TTC549 (cell line): ENCODE measurements at regions not wholly inside any gene's neighbourhood (a gene's known extent, or its start where the extent isn't known, plus 50 kb on each side); places are given as distances from the start of the nearest gene placed in this dataset.

Experiments used
- FAIRE-seq: peaks from 2 replicates; lab custom pipeline; 2012; peaks lifted over from hg19 to GRCh38; lab: Jason Lieb, UNC

DNA sequence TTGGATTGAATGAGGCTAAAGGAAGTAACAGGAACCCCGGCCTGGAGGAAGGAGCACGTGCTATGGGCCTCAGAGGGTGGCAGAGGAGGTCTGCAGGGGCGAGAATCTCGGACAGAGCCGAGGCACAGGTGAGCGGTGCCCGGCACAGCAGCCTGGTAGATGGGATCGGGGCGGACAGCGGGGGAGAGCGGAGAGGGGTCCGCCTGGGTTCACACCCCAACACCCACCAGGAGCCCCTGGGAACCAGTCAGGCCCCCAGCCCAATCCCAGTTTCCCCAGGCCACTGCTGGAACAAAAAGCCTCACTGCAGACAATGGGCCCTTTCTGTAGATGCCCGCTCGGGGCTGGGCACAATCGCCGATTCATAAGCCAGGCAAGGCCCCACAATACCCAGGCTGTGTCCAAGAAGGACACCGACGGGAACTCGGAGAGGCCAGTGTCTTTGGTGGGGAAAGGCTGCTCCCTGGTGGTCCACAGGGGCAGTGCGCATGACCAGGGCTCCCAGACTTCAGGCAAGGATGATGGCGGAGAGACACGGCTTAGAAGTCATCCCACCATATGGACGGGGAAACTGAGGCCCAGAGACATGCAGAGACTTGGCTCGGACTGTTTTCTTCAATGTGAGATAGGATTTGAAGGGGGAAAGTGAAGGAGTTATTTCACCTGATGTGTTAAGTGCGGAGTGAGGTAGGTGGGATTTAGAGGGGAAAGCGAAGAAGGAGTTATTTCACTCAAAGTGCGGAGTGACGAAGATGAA, 106.9 kb upstream of the GPR26 start:
- peak; percentile 9 for FAIRE-seq

DNA sequence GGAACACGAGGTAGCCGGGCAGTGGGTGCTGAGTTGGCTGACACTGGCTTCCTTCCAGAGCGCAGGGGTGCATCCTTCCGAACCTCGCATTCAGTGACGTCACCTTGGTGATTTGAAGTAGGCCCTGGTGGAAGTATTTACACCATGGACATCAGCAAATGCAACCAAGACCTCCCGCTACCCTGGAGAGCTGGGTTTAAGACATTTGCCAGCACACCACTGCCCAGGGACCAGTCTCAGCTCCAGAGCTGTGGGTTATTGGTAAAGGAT, 106.4 kb upstream of the GPR26 start:
- no peak for FAIRE-seq

DNA sequence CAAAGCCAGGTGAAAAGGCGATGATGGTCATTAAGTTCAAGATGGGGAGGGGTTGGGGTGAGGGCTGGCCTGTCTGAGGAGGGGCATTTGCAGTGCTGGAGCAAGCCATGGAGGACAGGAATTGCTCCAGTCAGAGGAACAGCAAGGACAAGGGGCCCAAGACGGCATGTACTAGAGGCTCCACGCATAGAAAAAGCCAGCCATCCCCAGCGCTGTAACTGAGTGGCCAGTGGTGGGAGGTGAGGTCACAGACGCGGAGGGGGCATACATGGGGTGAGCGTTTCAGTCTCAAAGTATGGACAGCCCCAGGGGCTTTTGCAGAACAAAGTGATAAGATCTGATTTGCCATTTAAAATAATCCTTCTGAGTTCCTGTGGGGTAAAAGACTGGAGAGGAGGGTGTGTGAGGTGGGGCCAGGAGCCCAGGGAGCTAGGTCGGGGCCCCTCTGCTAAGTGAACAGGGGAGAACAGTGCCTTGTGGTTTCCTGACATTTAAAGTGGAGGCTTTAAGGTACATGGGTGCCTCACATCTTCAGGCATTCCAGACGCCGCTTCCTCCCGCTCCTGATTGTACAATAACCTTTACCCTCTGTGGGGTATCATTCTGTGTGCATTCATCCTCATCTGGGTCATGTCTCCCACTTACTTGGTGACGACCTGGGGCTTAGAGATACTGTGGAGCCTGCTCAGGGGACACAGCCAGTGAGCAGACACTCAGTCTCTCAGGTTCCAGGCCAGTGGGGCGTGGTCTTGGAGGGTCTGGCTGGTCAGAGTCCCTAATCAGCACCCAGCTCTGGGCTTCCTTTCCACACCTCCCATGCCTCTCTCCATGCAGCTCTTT, 105.6 kb upstream of the GPR26 start:
- no peak for FAIRE-seq

DNA sequence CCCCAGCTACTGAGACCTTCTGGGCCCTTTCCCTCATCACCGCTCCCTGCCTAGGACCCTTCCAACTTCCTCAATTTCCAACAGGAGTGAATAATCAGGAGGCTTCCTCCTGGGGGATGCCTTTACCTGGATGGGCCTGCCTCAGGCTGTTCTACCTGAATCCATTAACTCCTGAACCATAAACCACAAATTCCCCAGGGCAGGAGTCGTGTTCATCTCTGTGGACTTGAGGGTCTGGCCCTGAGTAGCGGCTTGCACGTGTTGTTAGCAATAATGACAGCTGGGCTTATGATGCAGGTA, 105.1 kb upstream of the GPR26 start:
- FAIRE-seq: no peak

DNA sequence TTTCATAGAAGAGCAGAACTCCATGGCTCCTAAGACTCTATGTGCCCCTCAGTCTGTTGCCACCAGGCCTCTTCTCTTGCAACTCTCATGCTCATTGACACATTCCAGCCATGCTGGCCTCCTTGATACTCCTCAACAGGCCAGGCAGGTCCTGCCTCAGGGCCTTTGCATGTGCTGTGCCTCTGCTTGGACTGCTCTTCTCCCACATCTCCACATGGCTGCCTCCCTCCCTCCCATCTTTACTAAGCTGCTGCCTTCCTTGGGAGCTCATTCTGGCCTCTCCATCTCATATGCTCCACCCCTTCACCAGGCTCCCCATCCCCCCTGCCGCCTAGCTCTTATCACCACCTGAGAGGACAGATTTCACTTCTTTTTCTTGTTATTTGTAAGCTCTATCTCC, 103.8 kb upstream of the GPR26 start:
- FAIRE-seq: no peak

DNA sequence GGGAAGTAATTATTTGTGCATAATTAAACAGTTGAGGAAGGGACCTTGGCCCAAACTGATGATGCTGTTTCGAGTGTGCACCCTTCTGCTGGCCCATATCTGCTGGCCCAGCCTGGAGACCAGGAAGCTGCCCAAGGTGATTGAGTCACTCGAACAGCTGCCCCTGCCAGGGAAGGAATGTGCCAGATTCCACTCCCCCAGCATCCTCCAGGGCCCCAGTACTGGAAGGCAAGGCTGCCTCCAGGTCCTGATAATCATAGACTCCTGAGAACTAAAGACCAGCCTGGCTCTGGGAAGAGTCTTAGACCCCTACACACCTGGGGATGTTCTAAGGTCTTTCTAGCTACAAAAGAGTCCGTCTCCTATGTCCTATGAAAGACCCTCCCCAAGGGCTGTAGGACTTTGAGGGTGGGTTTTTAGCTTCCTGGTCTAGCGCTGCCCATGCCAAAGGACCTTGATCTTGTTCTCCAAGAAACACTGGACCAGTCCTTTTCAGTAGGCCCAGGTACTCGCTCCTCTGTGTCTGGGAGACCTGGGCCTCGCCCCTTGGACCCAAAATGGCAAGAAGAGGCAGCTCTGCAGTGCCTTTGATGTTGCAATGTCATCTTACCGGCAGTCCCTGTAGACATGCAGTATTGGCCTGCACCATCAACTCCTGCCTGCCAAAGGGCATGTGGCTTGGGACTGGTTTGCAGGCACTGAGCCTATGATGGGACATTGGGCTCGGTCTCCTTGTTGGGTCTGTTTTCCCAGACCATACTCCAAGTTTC, 103.2 kb upstream of the GPR26 start:
- no peak for FAIRE-seq

DNA sequence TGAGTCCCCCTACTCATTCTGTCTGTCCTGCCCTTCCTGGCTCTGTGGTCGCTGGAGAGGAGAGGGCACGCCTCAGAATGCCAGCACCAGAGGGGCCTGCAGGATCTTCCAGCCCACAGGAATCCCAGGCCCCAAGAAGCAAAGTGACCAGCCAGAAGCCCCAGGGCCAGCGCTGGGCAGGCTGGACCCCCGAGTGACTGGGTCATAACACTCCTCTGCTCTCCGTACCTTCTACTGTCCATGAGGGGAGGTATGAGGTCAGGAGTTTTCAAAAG, 102.6 kb upstream of the GPR26 start:
- no peak for FAIRE-seq

DNA sequence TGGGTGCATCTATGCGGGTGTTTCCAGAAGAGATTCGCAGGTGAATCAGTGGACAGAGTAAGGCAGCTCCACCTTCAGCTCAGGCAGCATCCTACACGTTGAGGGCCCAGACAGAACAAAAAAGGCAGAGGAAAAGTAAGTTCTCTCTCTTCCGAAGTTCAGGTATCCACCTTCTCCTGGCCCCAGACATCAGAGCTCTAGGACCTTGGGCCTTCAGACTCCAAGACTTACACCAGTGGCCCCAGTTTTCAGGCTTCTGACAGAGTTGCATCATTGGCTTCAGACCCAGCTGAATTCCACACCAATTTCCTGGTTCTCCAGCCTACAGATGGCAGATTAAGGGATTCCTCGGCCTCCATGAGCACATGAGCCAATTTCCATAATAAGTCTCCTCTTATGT, 102.2 kb upstream of the GPR26 start:
- no peak for FAIRE-seq

DNA sequence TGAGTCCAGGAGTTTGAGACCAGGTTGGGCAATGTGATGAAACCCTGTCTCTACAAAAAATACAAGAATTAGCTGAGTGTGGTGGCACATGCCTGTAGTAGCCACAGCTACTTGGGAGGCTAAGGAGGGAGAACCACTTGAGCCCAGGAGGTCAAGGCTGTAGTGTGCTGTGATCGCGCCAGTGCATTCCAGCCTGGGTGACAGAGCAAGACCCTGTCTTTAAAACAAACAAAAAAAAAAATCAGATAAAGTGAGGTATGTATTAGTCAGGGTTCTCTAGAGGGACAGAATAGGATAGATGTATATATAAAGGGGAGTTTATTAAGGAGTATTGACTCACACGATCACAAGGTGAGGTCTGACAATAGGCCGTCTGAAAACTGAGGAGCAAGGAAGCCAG, 101.5 kb upstream of the GPR26 start:
- FAIRE-seq: no peak

DNA sequence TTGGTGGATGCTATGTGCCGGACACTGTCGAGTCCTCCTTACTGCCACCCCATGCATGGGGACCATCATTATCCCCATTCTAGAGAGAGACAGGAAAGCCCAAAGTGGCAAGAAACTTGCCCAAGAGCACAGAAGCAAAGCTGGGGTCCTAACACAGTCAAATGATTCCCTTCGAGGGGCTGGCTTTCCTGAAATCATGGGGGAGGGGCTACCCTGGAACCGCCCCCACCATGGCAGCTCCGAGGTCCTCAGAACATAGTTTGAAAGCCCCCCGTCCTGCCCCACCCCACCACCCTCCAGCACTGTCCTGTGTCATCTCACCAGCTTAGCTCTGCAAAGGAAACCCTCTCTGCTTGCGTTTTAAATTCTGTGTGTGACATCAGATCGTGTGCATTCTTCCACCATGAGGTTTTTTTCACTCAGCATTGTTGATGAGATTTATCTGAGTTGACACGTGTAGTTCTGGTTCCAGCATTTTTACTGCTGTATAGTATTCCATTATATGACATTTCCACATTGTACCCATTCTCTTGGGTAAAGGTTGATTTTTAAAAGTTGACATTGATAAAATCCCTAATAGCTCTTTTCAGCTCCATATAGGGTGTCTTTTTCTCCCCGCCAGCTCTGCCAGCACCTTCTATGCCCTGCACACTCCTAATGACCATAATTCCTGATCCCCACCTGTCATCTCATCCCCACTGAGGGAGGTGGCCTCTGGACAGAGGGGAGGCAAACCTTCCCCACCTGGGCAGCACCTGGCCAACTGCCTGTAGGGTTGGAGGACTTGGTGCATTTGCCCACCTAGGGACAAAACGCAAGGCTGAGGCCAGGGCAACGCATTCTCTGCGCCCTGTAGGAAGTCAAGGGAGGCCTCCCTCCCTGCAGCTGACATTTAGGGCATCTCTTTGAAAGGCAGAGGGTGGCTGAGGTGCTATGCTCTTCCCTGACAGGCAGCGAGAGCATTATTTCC, 100.2 kb upstream of the GPR26 start:
- FAIRE-seq: no peak

DNA sequence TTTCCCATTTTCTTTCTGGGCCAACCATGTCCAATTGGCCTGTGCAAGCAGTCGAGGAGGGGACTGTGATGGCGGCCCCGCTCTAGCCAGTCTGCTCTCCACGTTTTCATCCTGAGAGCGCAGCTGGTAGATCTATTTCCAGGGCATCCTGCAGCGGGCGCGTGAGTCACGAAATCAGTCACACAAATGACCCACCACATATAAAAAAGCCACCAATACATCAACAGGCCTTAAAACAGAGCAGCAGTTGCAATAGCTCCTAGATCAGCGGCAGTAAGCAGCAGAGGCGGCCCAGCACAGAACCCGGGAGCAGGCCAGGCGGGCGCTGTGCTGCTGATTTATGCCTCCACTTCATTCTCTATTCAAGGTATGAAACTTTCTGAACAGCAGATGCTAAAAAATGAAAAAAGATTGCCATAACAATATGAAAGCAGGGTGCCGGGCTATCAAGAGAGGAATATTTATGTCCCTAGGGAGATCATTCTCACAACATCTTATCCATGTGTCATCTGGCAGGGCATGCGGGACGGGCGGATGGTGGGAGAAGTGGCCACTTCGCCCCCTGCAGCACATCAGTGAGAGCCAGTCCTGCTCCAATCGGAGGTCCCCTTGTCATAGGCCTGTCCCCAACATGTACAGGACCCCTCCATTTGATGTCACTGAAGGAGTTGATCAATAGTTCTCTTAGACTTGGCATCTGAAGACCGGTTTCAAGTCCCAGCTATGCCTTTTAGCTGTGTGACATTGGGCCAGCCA, 98.0 kb upstream of the GPR26 start:
- no peak for FAIRE-seq

DNA sequence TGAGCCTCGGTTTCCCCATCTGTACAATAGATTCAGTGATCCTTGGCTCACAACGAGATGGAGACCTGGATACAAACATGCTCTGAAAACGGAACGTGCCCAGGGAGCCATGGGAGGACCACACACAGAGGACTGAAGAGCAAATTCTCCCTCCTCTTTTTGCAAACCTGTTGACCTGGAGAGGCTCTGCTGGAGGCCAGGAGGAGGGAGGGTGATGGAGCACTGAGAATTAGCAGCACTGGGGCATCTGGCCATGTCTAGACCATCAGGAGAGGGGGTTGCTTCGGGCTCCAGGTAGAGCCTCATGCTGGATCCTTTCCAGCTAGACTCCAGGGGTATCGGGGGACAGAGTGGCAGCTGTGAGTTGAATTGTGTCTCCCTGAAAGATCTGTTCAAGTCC, 97.4 kb upstream of the GPR26 start:
- no peak for FAIRE-seq

DNA sequence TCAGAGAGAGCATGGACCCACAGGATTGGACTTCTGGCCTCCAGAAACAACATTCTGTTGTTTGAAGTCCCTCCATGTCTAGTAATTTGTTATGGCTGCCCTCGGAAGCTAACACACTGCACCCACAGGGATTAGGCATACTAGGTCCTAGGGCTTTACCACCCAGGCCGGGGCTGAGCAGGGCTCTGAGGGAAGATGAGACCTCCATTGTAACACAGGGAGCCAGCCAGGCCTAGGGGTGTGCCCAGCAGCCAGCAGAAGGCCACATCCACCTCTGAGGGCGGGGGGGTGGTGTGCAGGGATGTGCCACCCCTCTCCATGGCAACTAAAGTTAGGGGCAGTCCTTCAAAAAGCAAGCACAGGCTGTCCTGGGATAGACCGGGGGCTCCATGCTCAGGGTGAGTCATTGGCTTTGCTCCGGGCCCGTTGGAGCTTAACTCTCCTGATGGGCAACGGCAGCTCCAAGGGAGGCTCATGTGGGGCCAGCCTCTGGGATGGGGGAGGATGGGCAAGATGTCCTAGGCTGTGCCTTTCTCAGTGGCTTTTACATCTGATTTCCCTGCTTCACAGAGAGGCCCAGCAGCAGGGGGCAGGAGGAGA, 96.6 kb upstream of the GPR26 start:
- FAIRE-seq: no peak

DNA sequence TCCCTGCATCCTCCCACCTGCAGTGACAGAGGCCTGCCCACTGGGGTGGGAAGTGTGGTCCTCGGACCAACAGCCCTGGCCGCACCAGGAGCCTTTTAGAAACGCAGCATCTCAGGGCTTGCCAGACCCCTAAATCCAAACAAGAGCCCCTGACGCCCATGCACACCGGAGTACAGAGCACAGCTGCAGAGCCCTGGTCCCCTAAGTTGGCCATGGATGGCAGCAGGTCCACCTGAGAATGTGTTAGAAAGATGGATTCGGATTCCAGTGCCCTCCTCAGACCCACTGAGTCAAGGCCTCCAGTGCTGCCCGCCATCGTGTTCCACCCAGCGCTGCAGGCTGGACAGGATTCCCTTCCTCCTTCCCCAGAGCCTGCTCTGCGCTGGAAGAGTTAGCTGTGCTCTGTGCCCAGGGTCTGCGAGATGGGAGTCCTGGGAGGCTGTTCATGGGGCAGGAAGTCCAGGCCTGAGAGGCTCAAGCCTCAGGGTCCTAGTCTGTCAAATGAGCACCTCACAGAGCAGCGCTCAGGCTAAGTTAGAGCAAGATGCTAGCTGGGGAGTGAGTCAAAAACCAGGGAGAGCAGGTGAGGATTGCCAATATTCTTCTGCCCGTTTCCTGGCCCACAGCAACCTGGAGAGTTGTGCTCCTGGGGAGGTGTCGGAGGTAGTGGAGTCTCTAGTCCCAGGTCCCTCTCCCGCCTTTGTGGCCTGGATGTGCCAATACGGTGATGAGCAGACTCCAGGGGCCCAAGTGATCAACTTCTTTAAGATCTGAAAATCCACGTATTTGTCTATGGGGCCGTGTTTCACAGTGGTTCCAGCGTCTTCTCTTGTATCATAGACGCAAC, 95.9 kb upstream of the GPR26 start:
- no peak for FAIRE-seq

DNA sequence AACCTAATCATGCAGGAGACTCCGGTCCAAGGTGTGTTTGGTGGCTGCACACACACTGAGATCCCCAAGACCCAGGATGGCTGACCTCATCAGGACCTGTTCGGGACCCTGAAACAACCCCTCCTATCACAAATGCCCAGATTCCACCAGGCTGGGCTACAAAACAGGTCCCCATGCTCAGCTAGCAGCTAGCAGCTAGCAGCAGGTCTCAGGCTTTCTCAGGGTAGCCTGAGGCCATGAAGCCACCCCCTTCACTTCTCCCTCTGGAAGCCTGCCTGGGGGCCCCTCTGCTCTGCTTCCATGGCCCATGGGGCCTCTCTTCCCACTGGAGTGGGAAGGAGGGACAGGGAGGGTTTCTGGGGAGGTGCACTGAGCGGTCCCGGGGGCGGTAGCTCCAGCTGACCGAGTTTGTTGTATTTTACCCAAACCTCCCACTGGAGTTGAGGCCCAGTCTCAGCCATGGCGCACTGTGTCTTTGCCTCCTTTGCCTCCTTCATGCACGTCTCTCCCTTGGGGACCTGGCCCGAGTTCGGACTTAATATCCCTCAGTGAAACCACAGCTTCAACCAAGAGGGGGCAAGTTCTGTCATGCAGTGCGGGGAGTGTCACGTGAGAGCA, 95.1 kb upstream of the GPR26 start:
- no peak for FAIRE-seq

DNA sequence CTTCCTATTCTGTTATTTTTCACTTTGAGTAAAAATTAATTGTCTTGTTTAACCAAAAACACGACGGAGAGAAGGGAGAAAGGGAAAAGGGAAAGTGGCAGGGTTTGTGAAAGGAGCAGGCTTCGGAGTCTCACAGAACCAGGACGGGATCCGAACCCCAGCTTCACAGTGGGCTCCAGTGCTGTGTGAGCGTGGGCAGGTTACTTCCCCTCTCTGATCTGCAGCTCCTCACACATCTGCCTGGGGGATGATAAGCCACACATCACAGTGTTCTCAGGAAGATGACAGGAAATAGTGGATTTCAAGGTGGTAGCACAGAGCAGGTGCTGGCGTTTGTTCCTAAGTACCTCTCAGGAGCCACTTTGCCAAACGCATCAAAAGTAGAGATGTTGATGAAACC, 94.2 kb upstream of the GPR26 start:
- FAIRE-seq: no peak

DNA sequence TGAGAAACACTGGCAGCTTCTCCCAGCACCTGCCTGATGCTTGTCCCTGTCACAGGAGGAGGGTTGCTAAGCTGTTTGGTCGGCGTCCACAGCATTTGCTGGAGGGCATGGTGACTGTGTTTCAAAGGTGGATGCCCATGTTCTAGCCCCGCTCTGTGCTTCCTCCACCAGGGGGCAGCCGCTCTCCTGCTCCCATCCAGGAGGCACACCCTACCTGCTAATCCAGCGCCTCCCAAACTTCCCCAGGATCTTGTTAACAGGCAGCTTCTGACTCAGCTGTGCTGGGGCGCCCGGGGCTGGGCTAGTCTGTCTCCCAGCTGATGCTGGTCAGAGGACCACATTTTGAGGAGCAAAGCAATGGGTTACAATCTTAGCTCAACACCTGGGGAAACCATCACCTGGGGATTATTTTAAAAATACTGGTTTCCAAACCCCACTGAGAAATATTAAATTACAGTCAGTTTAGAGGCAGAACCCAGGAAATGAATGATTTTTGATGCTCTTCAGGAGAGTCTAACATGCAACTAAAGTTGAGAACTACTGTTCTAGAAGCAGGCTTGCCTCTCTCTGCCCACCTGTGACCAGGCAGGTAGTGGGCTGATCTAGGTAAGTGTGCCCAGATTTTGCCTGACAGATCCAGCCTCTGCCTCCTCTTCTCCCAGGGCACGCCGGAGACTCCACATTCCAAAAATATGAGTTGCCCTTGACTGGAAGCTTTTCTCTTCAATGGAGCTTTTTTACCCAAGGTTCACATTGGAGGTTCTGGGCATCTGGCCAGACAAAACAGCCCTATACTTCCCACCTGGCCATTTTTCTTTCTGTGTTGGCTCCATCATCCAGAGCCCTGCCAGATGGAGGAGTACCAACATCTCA, 92.7 kb upstream of the GPR26 start:
- FAIRE-seq: no peak

DNA sequence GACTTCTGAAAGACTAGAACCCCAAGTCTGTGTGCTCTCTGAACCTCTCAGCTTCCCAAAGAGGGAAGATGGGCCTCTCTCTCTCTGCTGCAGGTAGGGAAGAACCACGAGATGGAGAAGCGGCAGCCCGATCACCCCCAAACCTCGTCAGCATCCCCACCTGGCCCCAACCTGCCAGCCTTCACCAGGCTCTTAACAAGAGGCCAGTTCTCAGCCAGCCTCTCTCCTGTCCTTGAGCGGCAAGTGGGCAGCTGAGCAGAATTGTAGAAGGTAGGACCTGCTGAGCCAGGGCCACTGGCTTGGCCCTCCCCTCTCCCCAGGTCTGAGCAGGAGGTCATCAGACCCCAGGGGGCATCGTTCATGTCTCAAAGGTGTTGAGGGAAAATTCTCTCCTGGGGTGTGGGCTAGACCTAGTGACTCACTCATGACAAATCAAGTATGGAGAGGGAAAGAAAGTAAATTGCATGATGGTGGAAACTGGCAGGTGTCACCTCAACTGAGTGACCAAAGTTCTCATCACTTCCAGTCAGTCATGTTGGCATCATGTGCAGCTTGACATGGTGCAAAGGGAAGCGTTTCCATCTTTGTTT, 92.0 kb upstream of the GPR26 start:
- no peak for FAIRE-seq

DNA sequence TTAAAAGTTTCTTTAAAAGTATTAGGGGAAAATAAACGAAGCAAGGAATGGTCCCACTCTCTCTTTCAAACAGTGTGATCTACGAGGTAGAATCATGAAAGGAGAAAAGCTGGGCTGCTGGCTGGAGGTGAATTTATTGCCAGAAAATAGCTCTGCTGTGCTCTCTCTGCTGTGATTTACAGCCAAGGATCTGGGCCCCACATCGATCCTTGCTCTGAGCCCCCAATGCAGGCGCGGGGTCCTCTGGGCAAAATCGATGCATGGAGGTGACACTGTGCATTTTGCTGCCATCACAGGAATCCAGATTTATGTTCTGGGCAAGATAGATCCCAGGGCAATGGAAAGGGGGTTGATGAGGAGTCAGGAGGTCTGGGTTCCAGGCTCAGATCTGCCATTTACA, 91.0 kb upstream of the GPR26 start:
- no peak for FAIRE-seq
